IMR-90 (cell line): ENCODE measurements at regions not wholly inside any gene's neighbourhood (a gene's known extent, or its start where the extent isn't known, plus 50 kb on each side); places are given as distances from the start of the nearest gene placed in this dataset.

ENCODE experiments used
- BHLHE40 ChIP-seq: fragments of 150-350 bp; IDR thresholded peaks from 2 replicates; pipeline ENCODE4 v1.6.1; 2016; ENCODE audit warnings: mild to moderate bottlenecking, low read depth, low read length
- POLR2A ChIP-seq: IDR thresholded peaks from 2 replicates; pipeline ENCODE4 v1.6.1; 2012; ENCODE audit warnings: mild to moderate bottlenecking, low read depth, low read length
- RFX5 ChIP-seq: IDR thresholded peaks from 2 replicates; pipeline ENCODE4 v1.8.0; 2012; ENCODE audit warnings: low read depth, mild to moderate bottlenecking, low read length, moderate library complexity
- SMC3 ChIP-seq: fragments of 150-350 bp; IDR thresholded peaks from 2 replicates; pipeline ENCODE4 v1.6.1; 2016; ENCODE audit warnings: low read depth, mild to moderate bottlenecking, antibody characterized with exemption, low read length, moderate library complexity
- TF ChIP-seq, protein P1 (sequence below): conservative IDR thresholded peaks from 2 replicates; pipeline ENCODE4 v1.5.1; 2012; ENCODE audit warnings: mild to moderate bottlenecking, low read depth, low read length, improper control_type of control experiment
- TF ChIP-seq, protein P2 (sequence below): fragments of 150-350 bp; IDR thresholded peaks from 2 replicates; pipeline ENCODE4 v1.6.1; 2016; ENCODE audit warnings: low read depth, mild to moderate bottlenecking, low read length, moderate library complexity, borderline replicate concordance
- TF ChIP-seq, protein P3 (sequence below): fragments of 150-350 bp; IDR thresholded peaks from 2 replicates; pipeline ENCODE4 v1.6.1; 2017; ENCODE audit warnings: mild to moderate bottlenecking, antibody characterized with exemption, low read length, low read depth

DNA sequence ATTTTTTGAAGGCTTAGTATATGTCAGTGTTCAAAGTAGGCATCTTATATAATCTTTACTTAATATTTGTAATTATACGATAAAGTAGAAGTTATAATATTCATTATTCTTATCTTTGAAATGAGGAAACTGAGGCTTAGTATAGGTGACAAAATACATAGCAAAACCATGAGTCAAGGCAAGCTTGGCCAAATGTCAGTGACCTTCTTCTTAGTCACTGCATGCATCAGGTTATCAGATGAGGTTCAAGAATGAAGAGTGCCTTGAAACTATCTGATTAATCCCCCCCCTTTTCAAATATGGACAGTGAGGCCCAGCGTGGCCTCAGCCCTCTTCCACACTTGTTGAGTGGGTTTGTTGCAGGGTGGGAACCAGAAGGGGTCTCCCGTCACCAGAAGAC is 59.3 kb downstream of the PMAIP1 start:
- no peak for TF ChIP-seq POLR2A
- TF ChIP-seq RFX5 = no peak
- TF ChIP-seq, protein P1, sequence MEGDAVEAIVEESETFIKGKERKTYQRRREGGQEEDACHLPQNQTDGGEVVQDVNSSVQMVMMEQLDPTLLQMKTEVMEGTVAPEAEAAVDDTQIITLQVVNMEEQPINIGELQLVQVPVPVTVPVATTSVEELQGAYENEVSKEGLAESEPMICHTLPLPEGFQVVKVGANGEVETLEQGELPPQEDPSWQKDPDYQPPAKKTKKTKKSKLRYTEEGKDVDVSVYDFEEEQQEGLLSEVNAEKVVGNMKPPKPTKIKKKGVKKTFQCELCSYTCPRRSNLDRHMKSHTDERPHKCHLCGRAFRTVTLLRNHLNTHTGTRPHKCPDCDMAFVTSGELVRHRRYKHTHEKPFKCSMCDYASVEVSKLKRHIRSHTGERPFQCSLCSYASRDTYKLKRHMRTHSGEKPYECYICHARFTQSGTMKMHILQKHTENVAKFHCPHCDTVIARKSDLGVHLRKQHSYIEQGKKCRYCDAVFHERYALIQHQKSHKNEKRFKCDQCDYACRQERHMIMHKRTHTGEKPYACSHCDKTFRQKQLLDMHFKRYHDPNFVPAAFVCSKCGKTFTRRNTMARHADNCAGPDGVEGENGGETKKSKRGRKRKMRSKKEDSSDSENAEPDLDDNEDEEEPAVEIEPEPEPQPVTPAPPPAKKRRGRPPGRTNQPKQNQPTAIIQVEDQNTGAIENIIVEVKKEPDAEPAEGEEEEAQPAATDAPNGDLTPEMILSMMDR = no peak
- TF ChIP-seq, protein P2, sequence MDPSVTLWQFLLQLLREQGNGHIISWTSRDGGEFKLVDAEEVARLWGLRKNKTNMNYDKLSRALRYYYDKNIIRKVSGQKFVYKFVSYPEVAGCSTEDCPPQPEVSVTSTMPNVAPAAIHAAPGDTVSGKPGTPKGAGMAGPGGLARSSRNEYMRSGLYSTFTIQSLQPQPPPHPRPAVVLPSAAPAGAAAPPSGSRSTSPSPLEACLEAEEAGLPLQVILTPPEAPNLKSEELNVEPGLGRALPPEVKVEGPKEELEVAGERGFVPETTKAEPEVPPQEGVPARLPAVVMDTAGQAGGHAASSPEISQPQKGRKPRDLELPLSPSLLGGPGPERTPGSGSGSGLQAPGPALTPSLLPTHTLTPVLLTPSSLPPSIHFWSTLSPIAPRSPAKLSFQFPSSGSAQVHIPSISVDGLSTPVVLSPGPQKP = no peak
- TF ChIP-seq BHLHE40 = no peak
- TF ChIP-seq SMC3 = no peak
- TF ChIP-seq, protein P3, sequence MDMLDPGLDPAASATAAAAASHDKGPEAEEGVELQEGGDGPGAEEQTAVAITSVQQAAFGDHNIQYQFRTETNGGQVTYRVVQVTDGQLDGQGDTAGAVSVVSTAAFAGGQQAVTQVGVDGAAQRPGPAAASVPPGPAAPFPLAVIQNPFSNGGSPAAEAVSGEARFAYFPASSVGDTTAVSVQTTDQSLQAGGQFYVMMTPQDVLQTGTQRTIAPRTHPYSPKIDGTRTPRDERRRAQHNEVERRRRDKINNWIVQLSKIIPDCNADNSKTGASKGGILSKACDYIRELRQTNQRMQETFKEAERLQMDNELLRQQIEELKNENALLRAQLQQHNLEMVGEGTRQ = no peak
